ENCODE measurements at regions not wholly inside any gene's neighbourhood (a gene's known extent, or its start where the extent isn't known, plus 50 kb on each side); places are given as distances from the start of the nearest gene placed in this dataset.

DNA sequence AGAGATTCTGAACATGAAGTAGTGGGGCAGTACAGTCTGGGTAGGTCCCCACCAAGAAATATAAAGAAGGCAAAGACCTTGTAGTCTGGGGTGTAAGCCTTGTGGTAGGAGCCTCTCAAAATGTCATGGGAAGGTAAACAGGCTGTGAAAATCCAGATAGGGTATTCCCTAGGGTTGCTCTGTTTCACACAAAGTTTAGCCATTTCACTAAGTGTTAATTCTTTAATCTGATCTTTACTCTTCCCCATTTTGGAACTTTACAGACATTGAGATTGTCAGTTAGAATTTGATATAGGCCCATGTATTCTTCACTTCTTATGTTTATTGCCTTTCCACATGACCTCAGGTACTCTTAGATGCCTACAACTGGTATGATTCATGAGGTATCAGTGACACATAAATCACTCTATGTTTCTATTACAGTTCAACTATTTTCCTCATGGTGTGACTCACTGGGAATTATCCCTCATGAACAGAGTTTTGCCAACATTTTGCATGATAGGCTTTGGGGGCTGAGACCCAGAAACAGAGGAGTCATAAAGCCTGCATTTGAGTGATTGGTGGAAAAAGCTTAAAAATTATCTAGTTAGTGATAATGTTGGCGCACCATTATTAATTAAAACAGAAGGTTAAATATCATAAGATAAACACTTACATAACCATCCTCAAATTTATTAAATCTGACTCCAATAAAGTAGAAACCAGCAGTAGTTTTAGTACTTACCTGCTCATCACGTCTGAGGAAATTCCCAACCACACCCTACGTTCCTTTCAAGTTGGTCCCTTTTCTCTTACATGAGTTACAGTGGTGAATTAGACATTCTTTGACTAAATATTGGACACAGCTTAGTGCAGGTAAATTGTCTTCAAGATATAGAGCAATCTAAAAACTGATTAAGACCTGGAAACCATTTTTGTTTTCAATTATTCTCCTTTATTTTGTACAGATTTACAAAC lies 399.8 kb upstream of the MEF2C start:
- no peak for DNase-seq (ENCODE audit: low read depth in 2 of 3, low spot score in 2 of 3)

DNA sequence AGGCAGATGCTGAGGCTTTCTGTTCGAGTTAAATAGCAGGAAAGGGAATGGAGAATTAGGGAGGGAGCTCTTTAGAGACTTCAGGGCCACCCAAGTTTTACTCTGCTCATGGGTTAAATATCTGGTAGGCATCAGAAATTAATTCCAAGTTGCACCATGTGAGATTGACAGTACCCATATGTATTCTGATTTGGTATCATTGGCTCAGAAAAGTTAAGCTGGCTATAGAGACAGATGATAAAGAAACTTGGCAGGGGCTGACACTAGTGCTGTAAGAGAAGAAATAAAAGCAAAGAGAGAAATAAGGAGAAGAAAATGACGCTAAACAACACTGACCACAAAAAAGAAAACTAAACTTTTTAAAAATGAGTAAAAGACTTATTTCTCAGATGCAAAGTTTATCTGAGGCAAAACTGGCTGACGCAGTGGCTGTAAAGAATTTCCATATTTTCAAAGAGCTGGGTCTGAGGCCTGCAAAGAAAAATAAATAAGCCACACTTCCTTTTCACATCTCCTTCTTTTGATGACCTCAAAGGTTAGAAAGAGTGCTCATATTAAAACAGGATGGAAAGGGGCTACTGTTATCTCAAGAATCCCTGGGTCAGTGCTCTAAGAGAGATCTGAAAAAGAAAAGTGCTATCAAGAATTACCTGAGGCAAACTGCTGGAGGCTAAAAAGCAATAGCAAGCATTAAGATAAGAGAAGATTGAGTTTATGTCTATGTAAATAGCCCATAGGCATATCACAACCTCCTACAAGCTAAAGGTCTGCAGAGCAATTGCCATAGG lies 399.0 kb upstream of the MEF2C start:
- DNase-seq (ENCODE audit: low read depth in 2 of 3, low spot score in 2 of 3), result no peak

DNA sequence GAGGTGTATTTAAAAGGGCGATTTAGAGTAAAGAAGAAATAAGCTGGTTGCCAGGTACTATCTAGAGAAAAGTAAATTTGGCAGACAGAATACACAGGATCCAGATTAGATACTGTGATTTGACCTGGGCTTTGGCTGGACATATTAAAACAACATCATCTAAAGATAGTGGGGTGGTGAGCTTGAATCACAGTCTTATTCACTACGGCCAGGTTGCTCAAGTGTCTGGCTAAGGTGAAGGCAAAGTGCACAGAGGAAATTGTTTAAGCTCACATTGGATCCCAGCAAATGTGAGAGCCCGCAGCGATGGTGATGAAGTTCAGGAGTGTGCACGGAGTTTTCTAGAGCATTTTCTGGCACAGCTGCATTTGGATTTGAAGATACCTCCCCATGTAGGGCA lies 398.2 kb upstream of the MEF2C start:
- no peak for DNase-seq (ENCODE audit: low read depth in 2 of 3, low spot score in 2 of 3)

DNA sequence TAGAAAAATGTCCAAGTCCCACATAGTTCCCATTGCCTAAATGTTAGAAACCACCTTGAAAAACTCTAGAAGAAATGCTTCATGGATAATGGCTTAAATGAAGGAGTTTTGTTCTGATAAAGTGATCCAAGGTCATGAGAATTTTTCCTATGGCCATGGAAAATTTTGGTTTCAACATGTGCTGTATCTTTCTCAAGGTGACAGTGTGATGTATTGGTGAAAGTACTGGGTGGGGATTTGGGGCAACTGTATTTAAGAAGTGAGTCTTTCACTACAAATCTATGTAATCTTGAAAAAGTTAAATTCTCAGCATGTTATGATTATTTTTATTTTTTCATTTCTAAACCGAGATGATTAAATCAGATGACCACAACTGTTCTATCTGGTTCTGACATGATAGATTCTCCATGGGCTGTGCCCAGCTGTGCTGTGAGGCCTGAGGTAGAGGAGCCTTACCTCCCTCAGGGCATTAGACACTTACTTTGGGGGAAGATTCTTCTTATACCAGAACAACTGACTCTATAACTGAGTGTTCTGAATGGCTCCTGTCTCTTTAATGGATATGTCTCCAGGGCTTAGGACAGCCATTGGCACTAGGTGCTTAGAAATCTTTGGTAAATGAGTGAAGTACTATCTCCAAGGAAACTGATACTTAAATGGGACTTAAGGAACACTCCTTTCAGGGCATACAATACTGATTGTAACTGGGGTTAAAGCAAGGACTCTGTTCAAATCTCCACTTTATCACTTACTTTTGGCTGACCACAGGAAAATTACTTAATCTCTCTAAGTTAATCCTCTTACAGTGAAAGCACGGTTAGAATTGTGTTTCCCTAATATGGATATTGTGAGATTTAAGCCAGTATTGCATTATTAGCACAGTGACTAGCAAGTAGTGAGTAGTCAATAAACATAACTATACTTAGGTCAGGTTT lies 397.4 kb upstream of the MEF2C start:
- DNase-seq (ENCODE audit: low read depth in 2 of 3, low spot score in 2 of 3), result no peak

DNA sequence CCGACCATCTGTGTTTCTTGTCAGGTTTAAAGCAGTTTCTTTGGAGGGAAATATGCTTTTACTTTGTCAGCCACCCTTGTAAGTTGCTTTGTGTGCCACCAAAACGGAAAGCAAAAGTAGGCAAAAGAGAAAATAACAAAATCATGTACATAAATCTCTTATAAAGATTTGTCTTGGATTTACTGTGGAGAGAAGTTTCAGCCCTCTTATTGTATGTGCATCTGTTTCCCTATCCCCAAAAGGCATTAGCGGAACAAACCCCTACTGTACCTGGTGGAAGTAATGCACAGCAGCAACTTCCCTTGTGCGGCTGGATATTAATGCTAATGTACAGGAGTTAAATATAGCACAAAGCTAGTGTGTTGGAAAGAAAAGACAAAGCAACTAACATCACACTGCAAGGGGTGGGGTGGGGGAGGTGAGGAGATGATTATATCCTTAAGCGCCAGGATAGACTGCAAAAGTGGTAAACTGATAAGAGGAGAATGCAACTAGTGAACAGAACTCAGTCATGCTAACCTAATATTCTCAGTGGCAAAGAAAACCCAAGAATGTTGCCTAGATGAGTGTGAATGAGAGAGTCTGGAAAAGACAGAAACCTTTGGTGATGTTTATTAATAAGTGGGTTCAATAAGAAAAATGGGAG lies 396.5 kb upstream of the MEF2C start:
- no peak for DNase-seq (ENCODE audit: low read depth in 2 of 3, low spot score in 2 of 3)

DNA sequence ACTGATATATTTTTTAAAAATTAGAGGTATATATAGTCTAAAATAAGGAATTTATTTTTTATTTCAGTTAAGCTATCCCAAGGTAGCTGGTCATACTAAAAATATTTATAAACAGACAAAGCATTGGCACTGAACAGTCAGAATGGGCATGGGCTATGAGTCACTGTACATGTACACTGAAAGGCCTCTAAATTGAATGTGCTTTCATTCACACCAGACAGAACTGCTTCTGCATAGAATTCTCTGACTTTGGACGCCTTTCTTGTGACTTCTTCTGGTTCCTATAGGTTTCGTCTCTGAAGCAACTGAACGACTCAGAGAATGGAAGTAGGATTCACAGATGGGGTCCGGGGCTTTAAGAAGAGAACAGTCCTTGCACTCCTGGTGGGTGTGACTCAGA lies 394.8 kb upstream of the MEF2C start:
- no peak for DNase-seq (ENCODE audit: low read depth in 2 of 3, low spot score in 2 of 3)

DNA sequence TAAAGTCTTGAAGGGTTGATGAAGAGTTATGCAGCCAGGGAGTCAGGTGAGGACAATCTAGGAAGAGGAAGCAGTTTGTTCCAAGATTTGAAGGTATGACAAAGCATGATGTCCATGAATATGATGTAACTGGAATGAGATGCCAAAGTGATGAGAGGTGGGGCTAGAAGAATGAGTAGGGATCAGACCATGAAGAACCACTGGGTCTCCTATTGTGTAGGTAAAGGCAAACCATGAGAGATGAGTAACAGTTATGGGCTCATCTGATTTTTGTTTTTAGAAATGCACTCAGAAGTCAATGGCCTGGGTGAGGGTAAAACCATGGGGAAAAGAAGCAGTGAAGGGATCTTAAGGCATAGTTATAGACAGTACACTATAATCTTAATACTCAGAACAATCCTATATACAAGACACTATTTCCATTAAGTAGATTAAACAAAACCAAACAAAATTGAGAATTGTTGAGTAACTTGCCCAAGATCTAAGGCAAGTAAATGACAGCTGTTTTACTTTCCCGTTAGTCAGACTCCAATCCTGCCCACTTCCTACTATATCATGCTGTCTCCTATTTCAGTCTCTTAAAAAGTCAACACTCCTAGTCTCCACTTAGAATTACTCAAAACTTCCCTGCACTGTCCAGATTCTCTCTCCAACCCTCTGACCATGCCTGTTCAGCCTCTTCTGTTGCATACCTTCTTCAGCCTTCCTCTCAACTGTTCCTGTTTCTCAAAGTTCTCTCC lies 393.8 kb upstream of the MEF2C start:
- DNase-seq (ENCODE audit: low read depth in 2 of 3, low spot score in 2 of 3), result no peak

DNA sequence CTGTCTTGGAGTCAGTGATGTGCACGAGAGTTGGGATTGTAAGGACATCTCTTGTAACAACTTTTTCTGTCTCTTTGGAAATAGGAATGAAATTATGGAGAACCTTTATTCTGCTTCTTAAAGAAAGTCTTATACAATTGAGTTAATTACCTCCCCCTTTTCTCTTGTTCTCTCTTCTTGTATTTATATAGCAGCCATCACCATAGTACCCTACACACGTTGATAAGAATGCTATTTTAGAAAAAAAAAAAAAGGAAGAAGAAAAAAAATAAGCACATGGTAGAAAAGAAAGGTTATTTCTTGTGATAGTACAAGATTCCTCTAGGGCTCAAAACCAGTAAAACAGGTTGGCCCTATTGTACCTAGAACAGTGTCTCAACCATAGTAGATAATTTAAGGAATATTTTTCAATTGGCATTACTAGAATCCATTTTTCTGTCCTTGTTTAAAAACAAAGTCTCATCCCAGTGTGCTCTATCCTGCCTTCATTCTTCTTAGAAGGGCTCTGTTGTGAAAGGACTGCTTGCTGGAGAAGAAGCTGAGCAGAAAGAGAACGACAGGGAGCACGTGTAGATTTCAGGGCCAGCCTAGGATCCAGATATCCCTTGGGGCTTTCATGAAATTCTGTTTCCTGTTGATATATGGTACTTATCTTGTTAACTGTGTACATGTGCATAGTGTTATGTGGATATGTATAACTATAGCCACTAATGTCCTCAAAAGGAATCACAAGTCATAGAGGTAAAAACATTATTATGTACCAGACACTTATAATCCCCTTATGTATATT lies 392.3 kb upstream of the MEF2C start:
- no peak for DNase-seq (ENCODE audit: low read depth in 2 of 3, low spot score in 2 of 3)

DNA sequence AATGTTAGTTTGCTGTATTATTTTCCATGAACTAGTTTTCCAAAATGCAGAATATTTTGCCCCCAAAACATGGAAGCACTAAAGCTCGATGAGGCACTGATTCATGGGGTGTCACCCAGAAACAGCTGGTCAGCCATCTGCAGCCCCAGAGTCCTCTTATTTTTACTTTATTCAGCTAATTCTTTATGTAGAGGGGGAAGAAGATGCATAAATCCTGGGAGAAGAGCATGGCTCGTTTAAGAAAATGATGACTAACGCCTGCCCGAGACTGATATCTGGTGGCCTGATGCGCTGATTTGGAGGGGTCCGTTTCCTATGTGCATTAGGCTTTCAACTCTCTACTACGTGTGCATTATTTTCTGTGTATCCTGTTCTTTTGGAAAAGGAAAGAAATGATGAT lies 390.3 kb upstream of the MEF2C start:
- DNase-seq (ENCODE audit: low read depth in 2 of 3, low spot score in 2 of 3), result no peak

DNA sequence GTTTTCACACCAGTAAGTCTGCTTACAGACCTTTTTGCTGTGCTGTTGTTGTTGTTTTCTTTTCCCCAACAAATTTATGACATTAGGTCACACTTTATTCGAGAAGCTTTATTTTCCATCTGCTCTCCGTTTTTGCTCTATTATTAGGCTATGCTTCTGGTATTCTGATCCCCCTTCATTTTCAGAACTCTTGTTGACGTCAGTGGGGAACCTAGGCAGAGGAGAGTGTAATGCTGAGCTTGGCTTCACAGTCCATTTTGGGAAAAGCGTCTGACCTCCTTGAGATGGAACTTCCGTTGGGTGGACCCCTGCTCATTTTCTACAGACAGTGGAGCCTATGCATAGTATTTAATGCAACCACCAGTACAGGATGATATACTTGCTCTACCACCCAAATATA lies 387.9 kb upstream of the MEF2C start:
- no peak for DNase-seq (ENCODE audit: low read depth in 2 of 3, low spot score in 2 of 3)

DNA sequence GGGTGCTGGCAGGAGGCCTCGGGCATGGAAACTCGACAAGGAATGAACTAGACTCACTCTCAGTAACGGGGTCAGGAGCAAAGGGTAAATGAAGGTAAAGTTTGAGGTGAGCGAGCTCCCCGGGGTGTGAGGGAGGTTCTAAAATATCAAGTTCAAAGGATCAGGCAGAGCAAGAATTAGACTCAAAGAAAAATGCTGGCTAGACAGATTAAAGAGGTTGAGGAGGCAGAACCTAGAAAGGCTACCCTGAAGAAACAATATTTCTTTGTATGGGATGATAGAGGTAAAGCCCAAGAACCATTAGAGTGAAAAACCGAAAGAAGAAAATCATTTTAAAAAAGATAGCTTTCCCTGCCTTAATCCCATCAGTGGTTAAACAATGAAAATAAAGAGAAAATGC lies 386.7 kb upstream of the MEF2C start:
- DNase-seq (ENCODE audit: low read depth in 2 of 3, low spot score in 2 of 3), result no peak

DNA sequence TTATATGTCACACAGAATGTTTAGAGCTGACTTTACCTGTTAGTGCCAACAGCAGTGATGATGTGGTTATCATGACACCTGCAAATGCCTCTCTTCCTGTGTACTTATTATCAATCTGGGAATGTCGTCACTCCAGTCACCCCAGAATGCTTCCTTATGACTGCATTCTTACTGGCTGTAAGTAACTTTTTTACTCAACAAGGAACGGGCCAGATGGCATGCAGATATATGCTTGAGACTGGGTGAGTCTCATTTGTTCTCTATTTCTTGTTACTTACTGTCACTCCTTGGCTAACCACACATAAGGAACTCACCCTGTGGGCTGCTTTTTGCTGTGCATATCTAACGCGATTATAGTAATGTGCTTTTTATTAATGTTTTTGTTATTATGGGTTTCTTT lies 385.5 kb upstream of the MEF2C start:
- no peak for DNase-seq (ENCODE audit: low read depth in 2 of 3, low spot score in 2 of 3)

DNA sequence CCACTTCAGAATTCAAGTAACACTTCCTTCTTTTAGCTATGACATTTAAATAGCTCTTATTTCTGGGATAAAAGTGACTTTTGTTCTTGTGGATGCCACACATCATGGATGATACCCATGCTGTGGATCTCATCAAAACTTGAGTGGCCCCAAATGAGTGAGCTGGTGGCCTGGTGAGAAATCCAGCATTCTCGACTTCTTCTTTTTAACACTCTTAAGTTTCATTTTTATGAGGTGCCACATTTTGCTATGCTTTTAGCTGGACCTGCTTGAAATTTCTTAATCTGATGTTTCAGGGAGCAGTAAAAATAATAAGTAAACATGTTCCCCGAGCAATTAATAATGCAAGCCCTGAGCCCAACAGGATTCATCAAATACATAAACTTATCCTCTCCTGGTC lies 384.8 kb upstream of the MEF2C start:
- no peak for DNase-seq (ENCODE audit: low read depth in 2 of 3, low spot score in 2 of 3)

DNA sequence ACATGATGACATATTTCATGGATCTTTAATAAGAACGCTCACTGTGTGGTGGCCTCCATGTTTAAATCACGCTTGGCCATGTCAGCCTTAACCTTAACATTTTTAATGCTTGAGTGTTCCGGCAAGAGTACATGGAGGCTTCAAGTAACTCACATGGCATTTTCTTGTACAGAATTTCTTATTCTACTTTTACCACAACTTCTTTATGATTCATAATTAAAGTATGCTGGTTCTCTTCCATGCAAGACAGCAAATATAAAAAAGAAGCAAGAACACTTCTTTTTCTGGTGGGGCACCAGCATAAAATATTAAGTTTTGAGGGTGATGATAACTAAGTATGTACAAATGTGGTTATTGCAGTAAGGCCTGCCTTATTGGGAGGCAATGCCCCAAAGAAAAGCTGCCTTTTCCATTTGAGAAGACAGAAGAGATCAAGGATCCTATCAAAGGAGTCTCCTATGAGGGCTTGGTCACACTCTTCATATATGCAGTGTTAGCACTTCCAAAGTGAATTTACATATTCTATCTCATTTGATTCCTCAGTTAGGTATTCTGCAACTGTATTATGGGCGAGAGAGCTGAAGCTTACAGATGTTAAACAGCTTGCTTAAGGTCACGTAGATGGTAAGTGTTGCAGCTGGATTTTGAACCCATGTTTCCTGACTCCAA lies 382.7 kb upstream of the MEF2C start:
- no peak for DNase-seq (ENCODE audit: low read depth in 2 of 3, low spot score in 2 of 3)

DNA sequence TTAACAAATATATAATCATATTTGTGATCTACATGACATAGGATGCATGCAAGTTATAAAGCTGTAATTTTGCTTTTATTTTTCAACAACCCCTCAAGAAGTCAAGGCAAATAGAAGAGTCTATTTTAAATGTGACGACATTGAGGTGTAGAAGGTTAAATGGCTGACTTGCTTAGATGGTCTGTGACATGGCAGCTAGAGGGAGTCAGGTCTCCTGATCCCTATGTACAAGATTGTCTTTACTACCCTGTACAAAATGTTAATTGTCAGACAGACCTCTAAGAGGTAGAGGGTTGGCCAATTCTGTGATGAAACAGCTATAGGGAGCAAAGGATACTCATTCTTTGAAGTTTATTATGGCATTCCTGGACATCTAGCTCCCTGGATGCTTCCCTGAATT lies 380.9 kb upstream of the MEF2C start:
- no peak for DNase-seq (ENCODE audit: low read depth in 2 of 3, low spot score in 2 of 3)

DNA sequence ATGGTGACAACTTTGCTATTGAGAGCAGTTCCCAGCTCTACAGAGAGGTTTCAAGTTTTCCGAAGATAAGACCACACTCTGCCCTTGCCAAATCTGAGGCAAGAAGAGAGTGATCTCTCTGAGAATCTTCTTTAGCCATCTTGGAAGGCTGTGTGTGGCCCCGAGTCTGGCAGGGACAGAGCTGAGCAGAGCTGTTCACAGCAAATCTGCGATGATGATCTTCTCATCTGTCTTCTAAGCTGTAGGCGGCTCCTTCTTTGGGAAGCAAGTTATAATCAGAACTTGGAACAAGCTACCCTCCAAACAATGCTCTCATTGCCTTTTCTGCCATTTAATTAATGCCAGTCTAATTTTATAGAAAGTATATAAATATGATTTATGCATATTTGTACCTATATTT lies 379.0 kb upstream of the MEF2C start:
- no peak for DNase-seq (ENCODE audit: low read depth in 2 of 3, low spot score in 2 of 3)

DNA sequence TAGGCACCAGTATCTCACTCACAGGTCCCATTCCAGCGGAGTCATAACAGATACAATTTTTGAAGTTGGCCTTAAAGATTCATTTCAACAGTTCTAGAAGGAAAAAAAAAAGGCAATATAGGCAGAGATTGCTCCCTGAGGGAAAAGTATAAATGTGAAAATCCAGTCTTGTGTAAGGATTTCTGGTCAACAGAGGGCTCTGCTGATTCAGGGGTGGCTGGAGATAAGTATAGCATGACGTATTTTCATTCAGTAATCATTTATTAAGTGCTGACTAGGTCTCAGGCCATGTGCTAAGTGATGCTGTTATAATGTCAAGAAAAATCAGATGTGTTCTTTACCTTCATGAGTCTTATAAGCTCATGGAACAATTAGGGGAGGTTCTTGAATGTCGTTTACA lies 377.3 kb upstream of the MEF2C start:
- DNase-seq (ENCODE audit: low read depth in 2 of 3, low spot score in 2 of 3), result no peak

DNA sequence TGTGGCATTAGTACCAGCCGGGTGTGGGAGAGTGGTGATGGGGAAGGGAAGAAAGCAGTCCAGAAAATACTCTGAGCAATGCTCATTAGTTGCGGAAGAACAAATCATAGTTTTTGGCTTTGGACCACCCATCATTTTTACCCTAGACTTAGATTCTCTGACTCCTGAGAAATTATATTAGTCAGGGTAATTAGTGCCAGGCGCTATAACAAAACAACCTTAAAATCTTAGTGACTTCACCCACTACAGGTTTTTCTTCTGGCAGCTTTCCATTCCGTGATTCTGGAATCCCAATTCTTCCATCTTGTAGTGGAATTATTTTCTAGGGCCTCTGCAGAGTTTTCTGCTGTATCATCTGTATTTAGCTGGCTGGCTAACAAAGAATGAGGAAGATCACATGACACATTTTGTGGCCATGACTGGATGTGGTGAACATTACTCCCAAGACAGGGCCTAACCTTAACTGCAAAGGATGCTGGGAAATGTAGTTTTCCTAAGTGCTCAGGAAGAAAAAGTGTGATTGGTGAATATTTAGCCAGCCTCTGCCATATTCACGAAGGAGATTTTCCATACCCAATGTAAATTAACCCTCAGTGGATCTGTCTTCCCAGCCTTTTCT lies 373.0 kb upstream of the MEF2C start:
- DNase-seq (ENCODE audit: low read depth in 2 of 3, low spot score in 2 of 3), result no peak

Measured in activated CD8-positive, alpha-beta memory T cell treated with anti-CD3 and anti-CD28 coated beads for 48 hours (primary cell).